H9 (cell line): ENCODE measurements at regions not wholly inside any gene's neighbourhood (a gene's known extent, or its start where the extent isn't known, plus 50 kb on each side); places are given as distances from the start of the nearest gene placed in this dataset.

Experiments used
- DNase-seq: peaks from one replicate; pipeline ENCODE4 v3.0.0-alpha.2; 2017
- H2AFZ ChIP-seq: one replicate; pipeline ENCODE4 v1.6.1; 2013; ENCODE audit warnings: mild to moderate bottlenecking, low read length, control low read depth, moderate library complexity
- H2AK5ac ChIP-seq: 2 replicates; pipeline ENCODE4 v1.6.1; 2013; ENCODE audit warnings: low read length, control low read depth, mixed read lengths; ENCODE audit not compliant: insufficient read length
- H2BK120ac ChIP-seq: one replicate; pipeline ENCODE4 v1.6.1; 2013; ENCODE audit warnings: low read depth, mild to moderate bottlenecking, low read length, control low read depth, inconsistent platforms; ENCODE audit not compliant: poor library complexity, severe bottlenecking
- H2BK12ac ChIP-seq: 2 replicates; pipeline ENCODE4 v1.6.1; 2013; ENCODE audit warnings: low read length, control low read depth, mixed read lengths, low read depth; ENCODE audit not compliant: insufficient read length
- H2BK15ac ChIP-seq: 2 replicates; pipeline ENCODE4 v1.6.1; 2013; ENCODE audit warnings: low read depth, low read length, control low read depth
- H2BK20ac ChIP-seq: one replicate; pipeline ENCODE4 v1.6.1; 2013; ENCODE audit warnings: low read depth, mild to moderate bottlenecking, low read length, control low read depth, inconsistent platforms; ENCODE audit not compliant: poor library complexity, severe bottlenecking
- H2BK5ac ChIP-seq: 2 replicates; pipeline ENCODE4 v1.6.1; 2013; ENCODE audit warnings: low read length, control low read depth, mixed read lengths; ENCODE audit not compliant: insufficient read length
- H3K14ac ChIP-seq: 2 replicates; pipeline ENCODE4 v1.6.1; 2013; ENCODE audit warnings: low read length, control low read depth; ENCODE audit not compliant: insufficient read depth
- H3K18ac ChIP-seq: 2 replicates; pipeline ENCODE4 v1.6.1; 2013; ENCODE audit warnings: low read depth, mild to moderate bottlenecking, mixed read lengths, low read length, control low read depth; ENCODE audit not compliant: insufficient read length
- H3K23ac ChIP-seq: 2 replicates; pipeline ENCODE4 v1.6.1; 2013; ENCODE audit warnings: low read length, control low read depth, mixed read lengths, low read depth; ENCODE audit not compliant: insufficient read length
- H3K23me2 ChIP-seq: 2 replicates; pipeline ENCODE4 v1.6.1; 2013; ENCODE audit warnings: low read depth, mild to moderate bottlenecking, mixed read lengths, low read length, control low read depth; ENCODE audit not compliant: insufficient read length, poor library complexity, severe bottlenecking
- H3K27ac ChIP-seq: 2 replicates; pipeline ENCODE4 v1.5.1; 2013; ENCODE audit warnings: low read length, control low read depth, mixed read lengths, low read depth; ENCODE audit not compliant: insufficient read length
- H3K27me3 ChIP-seq: 2 replicates; pipeline ENCODE4 v1.6.1; 2013; ENCODE audit warnings: low read length, control low read depth, inconsistent platforms; ENCODE audit not compliant: insufficient read depth
- H3K4ac ChIP-seq: 2 replicates; pipeline ENCODE4 v1.6.1; 2013; ENCODE audit warnings: low read depth, mild to moderate bottlenecking, control low read depth, inconsistent platforms, low read length, moderate library complexity
- H3K4me1 ChIP-seq: 2 replicates; pipeline ENCODE4 v1.6.1; 2013; ENCODE audit warnings: low read length, control low read depth, inconsistent platforms; ENCODE audit not compliant: insufficient read depth
- H3K4me2 ChIP-seq: 2 replicates; pipeline ENCODE4 v1.6.1; 2013; ENCODE audit warnings: low read length, control low read depth, mixed read lengths; ENCODE audit not compliant: insufficient read length, insufficient read depth
- H3K56ac ChIP-seq: 2 replicates; pipeline ENCODE4 v1.6.1; 2013; ENCODE audit warnings: low read depth, mild to moderate bottlenecking, mixed read lengths, low read length, control low read depth; ENCODE audit not compliant: insufficient read length
- H3K79me1 ChIP-seq: 2 replicates; pipeline ENCODE4 v1.6.1; 2013; ENCODE audit warnings: low read depth, mild to moderate bottlenecking, moderate library complexity, low read length, control low read depth, inconsistent platforms; ENCODE audit not compliant: insufficient read depth, poor library complexity, severe bottlenecking
- H3K79me2 ChIP-seq: 2 replicates; pipeline ENCODE4 v1.6.1; 2013; ENCODE audit warnings: low read length, control low read depth, inconsistent platforms; ENCODE audit not compliant: insufficient read depth
- H3K9ac ChIP-seq: 2 replicates; pipeline ENCODE4 v1.6.1; 2013; ENCODE audit warnings: low read length, control low read depth, mixed read lengths; ENCODE audit not compliant: insufficient read length; ENCODE audit errors: extremely low read depth
- H3K9me3 ChIP-seq: one replicate; pipeline ENCODE4 v1.6.1; 2013; ENCODE audit warnings: low read depth, low read length, inconsistent platforms; ENCODE audit not compliant: control insufficient read depth
- H3T11ph ChIP-seq: one replicate; pipeline ENCODE4 v1.6.1; 2013; ENCODE audit warnings: mild to moderate bottlenecking, low read length, control low read depth, inconsistent platforms
- H4K20me1 ChIP-seq: one replicate; pipeline ENCODE4 v1.6.1; 2013; ENCODE audit not compliant: control insufficient read depth, insufficient read length, insufficient read depth
- H4K5ac ChIP-seq: 2 replicates; pipeline ENCODE4 v1.6.1; 2013; ENCODE audit warnings: low read depth, mild to moderate bottlenecking, mixed read lengths, low read length, control low read depth; ENCODE audit not compliant: insufficient read length
- H4K8ac ChIP-seq: replicated peaks from 2 replicates; pipeline ENCODE4 v1.6.1; 2013; ENCODE audit warnings: low read length, control low read depth, mixed read lengths, low read depth; ENCODE audit not compliant: insufficient read length
- H4K91ac ChIP-seq: 2 replicates; pipeline ENCODE4 v1.6.1; 2013; ENCODE audit warnings: low read depth, mild to moderate bottlenecking, moderate library complexity, mixed read lengths, low read length, control low read depth; ENCODE audit not compliant: insufficient read length
- H3K27ac Mint-ChIP-seq, 3 experiments: 2 replicates in 2 of 3; 3 replicates in 1 of 3; pipeline ENCODE4 v1.8.0; 2020 to 2021; ENCODE audit warnings: mixed read lengths in 3 of 3, mild to moderate bottlenecking in 1 of 3, moderate library complexity in 1 of 3
- H3K27me3 Mint-ChIP-seq: 2 replicates; pipeline ENCODE4 v1.8.0; 2021; ENCODE audit warnings: low read depth, mild to moderate bottlenecking, moderate library complexity, mixed read lengths
- H3K36me3 Mint-ChIP-seq, 3 experiments: 2 replicates in 2 of 3; 3 replicates in 1 of 3; pipeline ENCODE4 v1.8.0; 2020 to 2021; ENCODE audit warnings: low read depth in 3 of 3, mixed read lengths in 3 of 3; ENCODE audit not compliant: insufficient read depth in 1 of 3
- H3K4me1 Mint-ChIP-seq, 2 experiments: 2 replicates each; pipeline ENCODE4 v1.8.0; 2020; ENCODE audit warnings: mixed read lengths in 2 of 2
- H3K4me3 Mint-ChIP-seq, 2 experiments: 2 replicates in 1 of 2; 3 replicates in 1 of 2; pipeline ENCODE4 v1.8.0; 2020 to 2021; ENCODE audit warnings: mild to moderate bottlenecking in 2 of 2, mixed read lengths in 2 of 2, moderate library complexity in 1 of 2
- H3K9me3 Mint-ChIP-seq, 2 experiments: 2 replicates in 1 of 2; 3 replicates in 1 of 2; pipeline ENCODE4 v1.8.0; 2020; ENCODE audit warnings: mild to moderate bottlenecking in 2 of 2, mixed read lengths in 2 of 2, moderate library complexity in 1 of 2
- WGBS: extraction: QIAGEN DNeasy Blood & Tissue Kit; methylation state at CpG from one replicate; pipeline ENCODE4 v1.1.7; 2013; ENCODE audit warnings: missing lambda C conversion rate, low lambda C conversion rate, mixed read lengths; ENCODE audit not compliant: insufficient read length; ENCODE audit errors: extremely low coverage; 5-methylcytosine and 5-hydroxymethylcytosine counted together
- TF ChIP-seq, protein P1 (sequence below): fragments of 200-600 bp; sonication (generic); conservative IDR thresholded peaks from 3 replicates; pipeline ENCODE4 v1.8.0; 2021; ENCODE audit warnings: antibody characterized with exemption, mild to moderate bottlenecking

DNA sequence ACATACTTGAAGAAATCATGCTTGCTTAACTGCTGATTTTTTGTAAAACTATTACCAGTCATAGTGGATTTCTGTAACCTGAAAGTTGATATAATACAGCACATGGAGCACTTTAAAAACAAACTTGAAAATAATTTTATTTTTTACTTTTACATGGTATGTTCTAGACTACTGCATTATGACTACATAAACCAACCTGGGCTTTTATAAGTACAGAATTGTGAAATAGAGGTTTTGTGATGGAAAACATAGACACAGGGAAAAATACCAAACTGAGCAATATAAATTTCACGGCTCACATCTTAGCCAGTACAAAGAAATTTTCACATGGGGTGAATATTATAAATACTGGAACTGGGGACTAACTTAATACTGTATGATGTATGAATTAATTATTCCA, 59.3 kb upstream of the CTIF start:
- Histone ChIP-seq H3K4ac (no peak overlapping the region), H2BK12ac (no peak overlapping the region), H2AK5ac (no peak overlapping the region), H4K91ac (no peak overlapping the region), H2BK15ac (no peak overlapping the region), H4K20me1 (no peaks in the 10 kb centered on the region), H4K5ac (no peak overlapping the region), H3K18ac (no peak overlapping the region), H3K23me2 (no peaks in the 10 kb centered on the region), H3K9ac (no peak overlapping the region), H4K8ac (no peak overlapping the region), H3K79me2 (no peaks in the 10 kb centered on the region), H3K23ac (no peak overlapping the region), H3K56ac (no peak overlapping the region), H3T11ph (no peak overlapping the region), H3K79me1 (no peaks in the 10 kb centered on the region), H3K27ac (no peak overlapping the region), H3K9me3 (no peaks in the 10 kb centered on the region), H3K27me3 (no peaks in the 10 kb centered on the region), H2BK5ac (no peak overlapping the region), H2AFZ (no peak overlapping the region), H3K4me2 (no peak overlapping the region), H2BK20ac (no peak overlapping the region), H3K14ac (no peak overlapping the region), H2BK120ac (no peak overlapping the region), H3K4me1 (no peaks in the 10 kb centered on the region)
- no peaks in the 10 kb centered on the region for H3K36me3 Mint-ChIP-seq
- no CpG with 5 or more reads among the region's 1 CpG for WGBS
- H3K27me3 Mint-ChIP-seq: no peaks in the 10 kb centered on the region
- no peak overlapping the region for H3K4me3 Mint-ChIP-seq
- peaks cover 0 to 5% of the 10 kb centered on the region in 2 experiments; a peak in 4 of 5 replicates for H3K9me3 Mint-ChIP-seq
- no peak overlapping the region for H3K27ac Mint-ChIP-seq
- DNase-seq: no peak
- no peaks in the 10 kb centered on the region for H3K4me1 Mint-ChIP-seq
- TF ChIP-seq, protein P1, sequence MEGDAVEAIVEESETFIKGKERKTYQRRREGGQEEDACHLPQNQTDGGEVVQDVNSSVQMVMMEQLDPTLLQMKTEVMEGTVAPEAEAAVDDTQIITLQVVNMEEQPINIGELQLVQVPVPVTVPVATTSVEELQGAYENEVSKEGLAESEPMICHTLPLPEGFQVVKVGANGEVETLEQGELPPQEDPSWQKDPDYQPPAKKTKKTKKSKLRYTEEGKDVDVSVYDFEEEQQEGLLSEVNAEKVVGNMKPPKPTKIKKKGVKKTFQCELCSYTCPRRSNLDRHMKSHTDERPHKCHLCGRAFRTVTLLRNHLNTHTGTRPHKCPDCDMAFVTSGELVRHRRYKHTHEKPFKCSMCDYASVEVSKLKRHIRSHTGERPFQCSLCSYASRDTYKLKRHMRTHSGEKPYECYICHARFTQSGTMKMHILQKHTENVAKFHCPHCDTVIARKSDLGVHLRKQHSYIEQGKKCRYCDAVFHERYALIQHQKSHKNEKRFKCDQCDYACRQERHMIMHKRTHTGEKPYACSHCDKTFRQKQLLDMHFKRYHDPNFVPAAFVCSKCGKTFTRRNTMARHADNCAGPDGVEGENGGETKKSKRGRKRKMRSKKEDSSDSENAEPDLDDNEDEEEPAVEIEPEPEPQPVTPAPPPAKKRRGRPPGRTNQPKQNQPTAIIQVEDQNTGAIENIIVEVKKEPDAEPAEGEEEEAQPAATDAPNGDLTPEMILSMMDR: no peak
